ENCODE measurements at regions not wholly inside any gene's neighbourhood (a gene's known extent, or its start where the extent isn't known, plus 50 kb on each side); places are given as distances from the start of the nearest gene placed in this dataset.

DNA sequence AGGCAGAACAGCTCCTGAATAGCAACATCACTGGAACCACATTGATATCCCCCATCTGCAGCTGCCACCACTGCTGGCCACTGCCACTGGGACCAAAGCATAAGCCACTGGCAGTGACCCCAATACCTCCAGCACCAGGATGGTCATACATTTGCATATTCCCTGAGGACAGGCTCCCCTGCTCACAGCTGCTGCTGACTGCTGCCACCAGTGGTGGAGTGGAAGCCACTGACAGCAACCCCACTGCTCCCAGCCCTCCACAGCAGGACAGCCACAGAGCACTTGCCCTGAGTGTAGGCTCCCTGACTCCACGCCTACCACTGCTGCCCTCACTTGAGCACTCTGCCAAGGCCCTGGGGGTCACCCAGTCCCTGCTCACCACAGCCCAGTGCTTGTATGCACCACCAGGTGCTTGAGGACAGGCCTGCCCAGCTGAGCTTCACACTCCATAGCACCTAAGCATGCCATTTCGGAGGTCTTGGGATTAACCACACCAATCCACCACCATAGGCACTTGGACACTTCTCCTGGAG lies 327.4 kb upstream of the RPS23 start:
- FAIRE-seq (no peak), DNase-seq (ENCODE audit: low read depth) (no peak)
- Histone ChIP-seq H2AFZ (ENCODE audit: low read depth, low read length) (no peak overlapping the region), H3K4me3 (ENCODE audit: insufficient read depth, low read depth, low read length) (no peak overlapping the region), H3K36me3 (ENCODE audit: insufficient read depth, low read length) (no peaks in the 10 kb centered on the region), H3K9ac (ENCODE audit: low read length) (no peak overlapping the region), H3K4me1 (ENCODE audit: insufficient read depth, low read length) (no peaks in the 10 kb centered on the region), H3K27ac (ENCODE audit: low read depth, low read length) (no peak overlapping the region), H4K20me1 (ENCODE audit: insufficient read depth, low read length) (no peaks in the 10 kb centered on the region), H3K27me3 (ENCODE audit: insufficient read depth, low read length) (no peaks in the 10 kb centered on the region), H3K79me2 (ENCODE audit: insufficient read depth, low read length) (no peaks in the 10 kb centered on the region), H3K9me3 (ENCODE audit: insufficient read depth, low read depth, low read length) (no peaks in the 10 kb centered on the region), H3K4me2 (ENCODE audit: low read length) (no peak overlapping the region)
- no peak overlapping the region for H3K27ac Mint-ChIP-seq (ENCODE audit: unreplicated experiment)
- H3K4me3 Mint-ChIP-seq (ENCODE audit: unreplicated experiment) = no peak overlapping the region
- peaks cover 9% of the 10 kb centered on the region for H3K9me3 Mint-ChIP-seq (ENCODE audit: unreplicated experiment)
- H3K4me1 Mint-ChIP-seq (ENCODE audit: low read depth, unreplicated experiment) = peaks cover 5% of the 10 kb centered on the region
- TF ChIP-seq, protein P1, sequence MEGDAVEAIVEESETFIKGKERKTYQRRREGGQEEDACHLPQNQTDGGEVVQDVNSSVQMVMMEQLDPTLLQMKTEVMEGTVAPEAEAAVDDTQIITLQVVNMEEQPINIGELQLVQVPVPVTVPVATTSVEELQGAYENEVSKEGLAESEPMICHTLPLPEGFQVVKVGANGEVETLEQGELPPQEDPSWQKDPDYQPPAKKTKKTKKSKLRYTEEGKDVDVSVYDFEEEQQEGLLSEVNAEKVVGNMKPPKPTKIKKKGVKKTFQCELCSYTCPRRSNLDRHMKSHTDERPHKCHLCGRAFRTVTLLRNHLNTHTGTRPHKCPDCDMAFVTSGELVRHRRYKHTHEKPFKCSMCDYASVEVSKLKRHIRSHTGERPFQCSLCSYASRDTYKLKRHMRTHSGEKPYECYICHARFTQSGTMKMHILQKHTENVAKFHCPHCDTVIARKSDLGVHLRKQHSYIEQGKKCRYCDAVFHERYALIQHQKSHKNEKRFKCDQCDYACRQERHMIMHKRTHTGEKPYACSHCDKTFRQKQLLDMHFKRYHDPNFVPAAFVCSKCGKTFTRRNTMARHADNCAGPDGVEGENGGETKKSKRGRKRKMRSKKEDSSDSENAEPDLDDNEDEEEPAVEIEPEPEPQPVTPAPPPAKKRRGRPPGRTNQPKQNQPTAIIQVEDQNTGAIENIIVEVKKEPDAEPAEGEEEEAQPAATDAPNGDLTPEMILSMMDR (IDR thresholded peaks at IDR 0.05; ENCODE audit: insufficient read depth, low read depth, low read length) = no peak
- TF ChIP-seq EZH2 (IDR thresholded peaks at IDR 0.05; ENCODE audit: insufficient read depth, low read length) = no peak
- H3K36me3 Mint-ChIP-seq (ENCODE audit: low read depth, unreplicated experiment) = peaks cover 4% of the 10 kb centered on the region
- H3K27me3 Mint-ChIP-seq (ENCODE audit: low read depth, unreplicated experiment) = no peaks in the 10 kb centered on the region

GRCh38 chr5:82603033-82603987 lies 325.2 kb upstream of the RPS23 start:
- peak; percentile 23 for FAIRE-seq
- Mint-ChIP-seq H3K36me3 (ENCODE audit: low read depth, unreplicated experiment) (peaks cover 4% of the 10 kb centered on the region), H3K4me1 (ENCODE audit: low read depth, unreplicated experiment) (peaks cover 5% of the 10 kb centered on the region), H3K9me3 (ENCODE audit: unreplicated experiment) (peaks cover 4% of the 10 kb centered on the region), H3K4me3 (ENCODE audit: unreplicated experiment) (no peak overlapping the region), H3K27me3 (ENCODE audit: low read depth, unreplicated experiment) (no peaks in the 10 kb centered on the region), H3K27ac (ENCODE audit: unreplicated experiment) (peak overlapping the region; percentile 20)
- Histone ChIP-seq H3K9ac (ENCODE audit: low read length) (no peak overlapping the region), H2AFZ (ENCODE audit: low read depth, low read length) (no peak overlapping the region), H3K9me3 (ENCODE audit: insufficient read depth, low read depth, low read length) (no peaks in the 10 kb centered on the region), H3K27me3 (ENCODE audit: insufficient read depth, low read length) (no peaks in the 10 kb centered on the region), H3K27ac (ENCODE audit: low read depth, low read length) (no peak overlapping the region), H3K4me2 (ENCODE audit: low read length) (no peak overlapping the region), H3K4me3 (ENCODE audit: insufficient read depth, low read depth, low read length) (no peak overlapping the region), H3K36me3 (ENCODE audit: insufficient read depth, low read length) (no peaks in the 10 kb centered on the region), H3K4me1 (ENCODE audit: insufficient read depth, low read length) (no peaks in the 10 kb centered on the region), H3K79me2 (ENCODE audit: insufficient read depth, low read length) (no peaks in the 10 kb centered on the region), H4K20me1 (ENCODE audit: insufficient read depth, low read length) (no peaks in the 10 kb centered on the region)
- no peak for DNase-seq (ENCODE audit: low read depth)
- TF ChIP-seq, protein P1 (IDR thresholded peaks at IDR 0.05; ENCODE audit: insufficient read depth, low read depth, low read length) = no peak
- TF ChIP-seq EZH2 (IDR thresholded peaks at IDR 0.05; ENCODE audit: insufficient read depth, low read length) = no peak

- Mint-ChIP-seq H3K4me1 (ENCODE audit: low read depth, unreplicated experiment) (peaks cover 5% of the 10 kb centered on the region), H3K9me3 (ENCODE audit: unreplicated experiment) (no peaks in the 10 kb centered on the region), H3K4me3 (ENCODE audit: unreplicated experiment) (no peak overlapping the region), H3K27ac (ENCODE audit: unreplicated experiment) (no peak overlapping the region), H3K27me3 (ENCODE audit: low read depth, unreplicated experiment) (no peaks in the 10 kb centered on the region), H3K36me3 (ENCODE audit: low read depth, unreplicated experiment) (peaks cover 4% of the 10 kb centered on the region)
- Histone ChIP-seq H3K9me3 (ENCODE audit: insufficient read depth, low read depth, low read length) (no peaks in the 10 kb centered on the region), H3K4me1 (ENCODE audit: insufficient read depth, low read length) (no peaks in the 10 kb centered on the region), H3K27me3 (ENCODE audit: insufficient read depth, low read length) (no peaks in the 10 kb centered on the region), H3K27ac (ENCODE audit: low read depth, low read length) (no peak overlapping the region), H3K4me3 (ENCODE audit: insufficient read depth, low read depth, low read length) (no peak overlapping the region), H3K79me2 (ENCODE audit: insufficient read depth, low read length) (no peaks in the 10 kb centered on the region), H2AFZ (ENCODE audit: low read depth, low read length) (no peak overlapping the region), H3K9ac (ENCODE audit: low read length) (no peak overlapping the region), H4K20me1 (ENCODE audit: insufficient read depth, low read length) (no peaks in the 10 kb centered on the region), H3K4me2 (ENCODE audit: low read length) (no peak overlapping the region), H3K36me3 (ENCODE audit: insufficient read depth, low read length) (no peaks in the 10 kb centered on the region)
- FAIRE-seq (no peak), DNase-seq (ENCODE audit: low read depth) (no peak)
- TF ChIP-seq, protein P1 (IDR thresholded peaks at IDR 0.05; ENCODE audit: insufficient read depth, low read depth, low read length) = no peak
- no peak for TF ChIP-seq EZH2 (IDR thresholded peaks at IDR 0.05; ENCODE audit: insufficient read depth, low read length)
Measured at GRCh38 chr5:82601861-82602260, 323.7 kb upstream of the RPS23 start.
